ENCODE measurements at regions not wholly inside any gene's neighbourhood (a gene's known extent, or its start where the extent isn't known, plus 50 kb on each side); places are given as distances from the start of the nearest gene placed in this dataset.
"Not testable (repeated sequence)": the region's sequence is repeated elsewhere in the genome, so short reads cannot be mapped to it uniquely, and the experiment has no call there.

DNA sequence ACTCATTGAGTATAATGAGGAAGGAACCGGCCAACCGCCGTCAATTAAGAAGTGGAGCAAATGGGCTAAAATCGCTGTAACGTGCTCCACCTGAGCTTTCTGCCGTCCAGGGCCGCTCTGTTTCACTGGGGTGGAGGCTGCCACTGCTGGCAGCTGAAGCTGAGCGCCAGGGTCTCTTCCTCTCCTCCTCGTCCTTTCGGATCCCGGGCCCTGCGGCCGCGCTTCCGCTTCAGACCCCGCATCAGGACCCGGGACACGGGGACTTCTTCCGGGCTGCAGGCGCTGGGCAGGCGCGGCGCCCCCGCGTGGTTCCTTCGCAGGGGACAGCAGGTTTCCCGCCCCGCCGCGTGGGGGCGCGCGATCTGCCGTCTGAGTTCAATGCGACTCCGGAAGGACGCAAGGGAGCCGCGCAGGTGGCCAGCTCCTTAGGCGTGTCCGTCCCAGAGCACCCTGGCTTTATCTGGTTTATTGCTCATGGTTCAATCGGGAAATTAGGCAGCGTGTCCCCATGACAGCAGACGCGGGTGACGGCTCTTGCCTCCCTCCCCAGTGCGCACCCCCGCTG lies 519.8 kb downstream of the TRIML1 start:
- TF ChIP-seq, protein P1, sequence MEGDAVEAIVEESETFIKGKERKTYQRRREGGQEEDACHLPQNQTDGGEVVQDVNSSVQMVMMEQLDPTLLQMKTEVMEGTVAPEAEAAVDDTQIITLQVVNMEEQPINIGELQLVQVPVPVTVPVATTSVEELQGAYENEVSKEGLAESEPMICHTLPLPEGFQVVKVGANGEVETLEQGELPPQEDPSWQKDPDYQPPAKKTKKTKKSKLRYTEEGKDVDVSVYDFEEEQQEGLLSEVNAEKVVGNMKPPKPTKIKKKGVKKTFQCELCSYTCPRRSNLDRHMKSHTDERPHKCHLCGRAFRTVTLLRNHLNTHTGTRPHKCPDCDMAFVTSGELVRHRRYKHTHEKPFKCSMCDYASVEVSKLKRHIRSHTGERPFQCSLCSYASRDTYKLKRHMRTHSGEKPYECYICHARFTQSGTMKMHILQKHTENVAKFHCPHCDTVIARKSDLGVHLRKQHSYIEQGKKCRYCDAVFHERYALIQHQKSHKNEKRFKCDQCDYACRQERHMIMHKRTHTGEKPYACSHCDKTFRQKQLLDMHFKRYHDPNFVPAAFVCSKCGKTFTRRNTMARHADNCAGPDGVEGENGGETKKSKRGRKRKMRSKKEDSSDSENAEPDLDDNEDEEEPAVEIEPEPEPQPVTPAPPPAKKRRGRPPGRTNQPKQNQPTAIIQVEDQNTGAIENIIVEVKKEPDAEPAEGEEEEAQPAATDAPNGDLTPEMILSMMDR (IDR thresholded peaks at IDR 0.05; ENCODE audit: insufficient read depth, low read depth, low read length, missing control alignments): no peak
- DNase-seq (ENCODE audit: low read depth): no peak
- H3K4me3 ChIP-seq (ENCODE audit: low read length): no peak overlapping the region

DNA sequence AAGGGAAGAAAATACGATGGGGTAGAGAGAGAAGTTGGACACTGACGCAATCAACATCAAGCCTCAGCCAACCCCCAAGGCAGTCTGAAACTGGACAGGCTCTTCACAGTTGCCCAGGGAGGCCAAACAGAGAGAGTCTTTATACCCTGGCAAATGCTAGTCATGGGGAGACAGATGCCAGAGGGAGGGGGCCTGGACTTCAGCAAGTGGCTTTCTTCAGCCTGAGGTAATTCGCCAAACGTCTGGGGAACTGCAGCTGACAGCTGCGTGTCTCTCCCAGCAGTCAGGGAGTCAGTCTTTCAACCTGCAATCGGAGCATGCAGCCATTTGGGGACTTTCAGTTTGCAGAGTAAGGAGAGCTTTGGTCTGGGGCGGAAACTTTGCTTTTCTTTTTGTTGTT lies 521.6 kb downstream of the TRIML1 start:
- no peak overlapping the region for H3K4me3 ChIP-seq (ENCODE audit: low read length)
- DNase-seq (ENCODE audit: low read depth): no peak
- TF ChIP-seq, protein P1 (IDR thresholded peaks at IDR 0.05; ENCODE audit: insufficient read depth, low read depth, low read length, missing control alignments): no peak

DNA sequence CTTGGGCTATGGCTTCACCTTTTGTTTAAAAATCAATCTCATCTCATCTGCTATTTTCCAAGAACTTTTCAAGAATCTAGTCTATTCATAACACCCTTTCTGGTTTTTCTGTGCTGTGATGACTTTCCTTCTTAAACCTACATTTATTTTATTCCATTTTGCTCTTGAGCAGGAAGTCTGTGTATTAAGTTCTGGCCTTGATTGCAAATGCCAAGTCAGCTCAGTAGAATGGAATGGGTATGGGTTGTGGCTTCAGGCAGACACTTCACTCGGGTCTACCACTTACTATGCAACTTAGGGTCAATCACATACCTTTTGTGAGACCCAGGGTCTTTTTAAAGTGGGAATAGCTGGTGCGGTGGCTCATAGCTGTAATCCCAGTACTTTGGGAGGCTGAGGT lies 522.3 kb downstream of the TRIML1 start:
- no peak overlapping the region for H3K4me3 ChIP-seq (ENCODE audit: low read length)
- TF ChIP-seq, protein P1 (IDR thresholded peaks at IDR 0.05; ENCODE audit: insufficient read depth, low read depth, low read length, missing control alignments): no peak
- DNase-seq (ENCODE audit: low read depth): no peak

DNA sequence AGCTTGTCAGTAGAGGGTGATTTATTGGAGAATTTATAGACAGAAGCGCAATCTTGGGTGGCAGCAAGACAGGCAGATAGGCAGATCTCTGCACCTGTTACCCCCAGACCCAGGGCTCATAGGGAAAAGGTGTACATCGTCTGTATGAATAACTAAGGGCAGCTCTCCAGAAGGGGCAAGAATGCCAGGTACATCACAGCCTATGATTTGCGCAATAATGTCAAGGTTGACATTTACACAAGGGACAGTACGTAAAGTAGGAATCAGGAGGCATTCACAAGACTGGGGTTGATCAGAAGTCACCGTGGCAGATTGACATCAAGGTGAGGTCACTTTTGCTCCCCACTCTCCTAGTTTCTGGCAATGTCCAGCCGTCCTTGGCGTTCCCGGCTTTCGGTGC lies 524.1 kb downstream of the TRIML1 start:
- TF ChIP-seq, protein P1 (IDR thresholded peaks at IDR 0.05; ENCODE audit: insufficient read depth, low read depth, low read length, missing control alignments): no peak
- no peak overlapping the region for H3K4me3 ChIP-seq (ENCODE audit: low read length)
- DNase-seq (ENCODE audit: low read depth): no peak

DNA sequence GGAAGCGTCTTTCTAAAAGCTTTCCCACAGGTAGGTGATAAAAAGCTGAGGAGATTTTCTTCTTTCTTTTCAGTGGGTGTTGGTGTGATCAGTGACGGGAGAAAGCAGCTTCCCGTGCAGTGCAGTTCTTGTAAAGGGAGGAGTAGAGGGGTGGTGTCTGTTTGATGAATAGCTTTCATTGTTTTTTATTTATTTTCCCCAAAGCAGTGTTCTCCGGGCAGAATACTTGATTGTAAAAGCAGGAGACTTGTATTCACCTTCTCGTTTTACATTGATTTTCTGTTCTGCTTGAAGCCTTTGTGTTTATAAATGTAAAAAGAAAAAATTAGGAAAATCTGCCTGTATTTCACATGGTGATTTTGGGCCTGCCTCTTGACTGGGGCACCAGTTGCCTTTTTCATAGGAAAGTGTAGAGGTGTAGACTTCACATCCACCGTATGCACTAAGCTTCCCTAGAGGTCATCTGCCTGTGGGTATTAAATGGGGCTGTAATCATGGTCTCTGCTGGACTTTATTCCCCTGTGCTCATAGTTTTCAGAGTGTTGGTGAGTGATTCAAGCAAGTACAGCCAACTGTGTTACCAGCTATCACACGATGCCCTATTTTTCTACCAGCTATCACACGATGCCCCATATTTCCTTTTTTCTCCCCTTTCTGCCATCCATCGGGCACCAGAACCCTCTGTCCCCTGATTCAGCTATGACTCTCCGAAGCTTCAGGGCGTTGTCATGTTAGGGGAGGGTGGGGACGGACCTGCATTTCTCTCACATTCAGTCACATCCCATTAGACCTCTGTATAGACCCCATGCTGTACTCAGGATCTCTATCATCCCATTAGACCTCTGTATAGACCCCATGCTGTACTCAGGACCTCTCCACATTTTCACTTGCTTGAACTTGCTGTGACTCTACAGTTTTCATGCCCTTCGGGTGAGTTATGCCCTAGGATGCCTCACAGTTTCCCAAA lies 526.5 kb downstream of the TRIML1 start:
- TF ChIP-seq, protein P1 (IDR thresholded peaks at IDR 0.05; ENCODE audit: insufficient read depth, low read depth, low read length, missing control alignments): no peak
- no peak overlapping the region for H3K4me3 ChIP-seq (ENCODE audit: low read length)
- DNase-seq (ENCODE audit: low read depth): no peak

DNA sequence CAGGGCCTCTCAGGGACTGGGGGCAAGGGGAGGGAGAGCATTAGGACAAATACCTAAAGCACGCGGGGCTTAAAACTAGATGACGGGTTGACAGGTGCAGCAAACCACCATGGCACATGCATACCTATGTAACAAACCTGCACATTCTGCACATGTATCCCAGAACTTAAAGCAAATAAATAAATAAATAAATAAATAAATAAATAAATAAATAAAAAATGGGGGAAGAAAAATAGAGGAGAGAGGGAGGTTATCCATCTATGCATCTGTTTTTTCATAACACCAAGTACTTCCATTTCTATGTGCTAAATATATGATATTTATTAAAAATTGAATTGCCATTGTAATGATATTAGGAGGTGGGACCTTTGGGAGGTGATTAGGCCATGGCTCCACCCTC lies 539.5 kb downstream of the TRIML1 start:
- not testable (repeated sequence) for H3K4me3 ChIP-seq (ENCODE audit: low read length); DNase-seq (ENCODE audit: low read depth)

DNA sequence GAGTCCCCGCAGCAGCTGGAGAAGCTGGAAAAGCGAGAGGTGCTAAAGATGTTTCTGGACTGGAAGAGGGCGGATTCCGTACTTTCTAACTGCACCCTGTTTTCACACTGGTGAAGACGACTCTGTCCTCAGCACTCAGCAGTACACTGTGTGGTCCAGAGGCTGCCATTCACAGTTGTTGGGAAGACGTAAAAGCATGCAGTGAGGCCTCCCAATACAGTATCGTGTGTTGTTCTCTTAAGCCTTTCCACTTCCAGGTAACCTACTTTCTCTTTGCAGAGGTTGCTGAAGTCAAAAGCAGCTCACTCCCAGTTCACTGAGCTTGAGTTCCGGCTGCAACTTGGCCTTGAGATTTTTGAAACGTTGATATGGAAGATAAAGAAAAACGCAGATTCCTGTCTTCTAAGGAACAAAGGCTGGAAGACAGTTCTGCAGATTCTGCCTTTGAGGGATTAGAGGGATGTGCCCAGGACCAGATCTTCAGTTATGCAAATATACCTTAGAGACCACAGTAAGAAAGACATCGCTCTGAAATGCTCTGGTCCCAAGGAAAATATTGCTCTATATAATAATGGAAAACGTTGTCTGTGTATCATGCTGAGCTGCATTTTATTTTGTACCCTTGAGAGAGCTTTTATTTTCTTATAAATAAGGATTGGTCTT lies 540.9 kb downstream of the TRIML1 start:
- TF ChIP-seq, protein P1 (IDR thresholded peaks at IDR 0.05; ENCODE audit: insufficient read depth, low read depth, low read length, missing control alignments): no peak
- no peak overlapping the region for H3K4me3 ChIP-seq (ENCODE audit: low read length)
- no peak for DNase-seq (ENCODE audit: low read depth)
